ENCODE measurements at regions not wholly inside any gene's neighbourhood (a gene's known extent, or its start where the extent isn't known, plus 50 kb on each side); places are given as distances from the start of the nearest gene placed in this dataset.
"Not testable (repeated sequence)": the region's sequence is repeated elsewhere in the genome, so short reads cannot be mapped to it uniquely, and the experiment has no call there.

GRCh38 chr4:4030509-4030908, 196.2 kb downstream of the OTOP1 start:
- TF ChIP-seq, protein P1, sequence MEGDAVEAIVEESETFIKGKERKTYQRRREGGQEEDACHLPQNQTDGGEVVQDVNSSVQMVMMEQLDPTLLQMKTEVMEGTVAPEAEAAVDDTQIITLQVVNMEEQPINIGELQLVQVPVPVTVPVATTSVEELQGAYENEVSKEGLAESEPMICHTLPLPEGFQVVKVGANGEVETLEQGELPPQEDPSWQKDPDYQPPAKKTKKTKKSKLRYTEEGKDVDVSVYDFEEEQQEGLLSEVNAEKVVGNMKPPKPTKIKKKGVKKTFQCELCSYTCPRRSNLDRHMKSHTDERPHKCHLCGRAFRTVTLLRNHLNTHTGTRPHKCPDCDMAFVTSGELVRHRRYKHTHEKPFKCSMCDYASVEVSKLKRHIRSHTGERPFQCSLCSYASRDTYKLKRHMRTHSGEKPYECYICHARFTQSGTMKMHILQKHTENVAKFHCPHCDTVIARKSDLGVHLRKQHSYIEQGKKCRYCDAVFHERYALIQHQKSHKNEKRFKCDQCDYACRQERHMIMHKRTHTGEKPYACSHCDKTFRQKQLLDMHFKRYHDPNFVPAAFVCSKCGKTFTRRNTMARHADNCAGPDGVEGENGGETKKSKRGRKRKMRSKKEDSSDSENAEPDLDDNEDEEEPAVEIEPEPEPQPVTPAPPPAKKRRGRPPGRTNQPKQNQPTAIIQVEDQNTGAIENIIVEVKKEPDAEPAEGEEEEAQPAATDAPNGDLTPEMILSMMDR (IDR thresholded peaks at IDR 0.05): not testable (repeated sequence)
- not testable (repeated sequence) for TF ChIP-seq POLR2AphosphoS5, POLR2A (IDR thresholded peaks at IDR 0.05)

Data from prostate gland (tissue), 2 donors.